MM.1S (cell line): ENCODE measurements at regions not wholly inside any gene's neighbourhood (a gene's known extent, or its start where the extent isn't known, plus 50 kb on each side); places are given as distances from the start of the nearest gene placed in this dataset.

ENCODE experiments used
- DNase-seq: peaks from one replicate; pipeline ENCODE4 v3.0.0-alpha.2; 2015
- H2AFZ ChIP-seq: fragments of 300-600 bp; sonication (generic); 2 replicates; pipeline ENCODE4 v1.6.0; 2016; ENCODE audit warnings: antibody characterized with exemption, low read length
- H3F3A ChIP-seq: fragments of 300-600 bp; sonication (generic); 2 replicates; pipeline ENCODE4 v1.6.1; 2016; ENCODE audit warnings: mild to moderate bottlenecking, antibody characterized with exemption, low read length, moderate library complexity, mixed read lengths; ENCODE audit not compliant: insufficient read depth
- H3K27ac ChIP-seq: fragments of 300-600 bp; sonication (generic); 2 replicates; pipeline ENCODE4 v1.5.1; 2016; ENCODE audit warnings: mild to moderate bottlenecking, low read length
- H3K27me3 ChIP-seq: fragments of 300-600 bp; sonication (generic); replicated peaks from 2 replicates; pipeline ENCODE4 v1.6.0; 2016; ENCODE audit warnings: low read length; ENCODE audit not compliant: insufficient read depth
- H3K36me3 ChIP-seq: fragments of 300-600 bp; sonication (generic); replicated peaks from 2 replicates; pipeline ENCODE4 v1.6.1; 2016; ENCODE audit warnings: mild to moderate bottlenecking, low read length, mixed read lengths; ENCODE audit not compliant: insufficient read depth
- H3K4me1 ChIP-seq: fragments of 300-600 bp; sonication (generic); 2 replicates; pipeline ENCODE4 v1.6.1; 2016; ENCODE audit warnings: low read length, mixed read lengths
- H3K4me2 ChIP-seq: fragments of 300-600 bp; sonication (generic); 2 replicates; pipeline ENCODE4 v1.6.0; 2016; ENCODE audit warnings: low read depth, low read length
- H3K4me3 ChIP-seq: fragments of 300-600 bp; sonication (generic); 2 replicates; pipeline ENCODE4 v1.5.1; 2016; ENCODE audit warnings: low read length, mixed read lengths
- H3K79me2 ChIP-seq: fragments of 300-600 bp; sonication (generic); 2 replicates; pipeline ENCODE4 v1.6.1; 2016; ENCODE audit warnings: mixed run types, low read length, mixed read lengths
- H3K9ac ChIP-seq: fragments of 300-600 bp; sonication (generic); 2 replicates; pipeline ENCODE4 v1.6.1; 2016; ENCODE audit warnings: low read length, mixed read lengths
- H3K9me2 ChIP-seq: fragments of 300-600 bp; sonication (generic); replicated peaks from 2 replicates; pipeline ENCODE4 v1.6.1; 2016; ENCODE audit warnings: mild to moderate bottlenecking, low read length, mixed read lengths; ENCODE audit not compliant: insufficient read depth
- H3K9me3 ChIP-seq: fragments of 300-600 bp; sonication (generic); replicated peaks from 2 replicates; pipeline ENCODE4 v1.6.1; 2016; ENCODE audit warnings: mild to moderate bottlenecking, low read length, mixed read lengths; ENCODE audit not compliant: insufficient read depth
- H4K20me1 ChIP-seq: fragments of 300-600 bp; sonication (generic); 2 replicates; pipeline ENCODE4 v1.6.1; 2016; ENCODE audit warnings: mild to moderate bottlenecking, low read length, moderate library complexity, mixed read lengths; ENCODE audit not compliant: insufficient read depth
- EZH2 ChIP-seq: fragments of 300-600 bp; sonication (generic); optimal IDR thresholded peaks from 2 replicates; pipeline ENCODE3; 2017; ENCODE audit warnings: low read depth, mild to moderate bottlenecking, antibody characterized with exemption, low read length, mixed read lengths
- EZH2phosphoT487 ChIP-seq: fragments of 300-600 bp; sonication (generic); IDR thresholded peaks from 2 replicates; pipeline ENCODE4 v1.6.1; 2018; ENCODE audit warnings: antibody characterized with exemption, low read length
- TF ChIP-seq, protein P1 (sequence below): fragments of 300-600 bp; sonication (generic); IDR thresholded peaks from 2 replicates; pipeline ENCODE4 v1.5.1; 2016; ENCODE audit warnings: antibody characterized with exemption, low read length, mixed read lengths

DNA sequence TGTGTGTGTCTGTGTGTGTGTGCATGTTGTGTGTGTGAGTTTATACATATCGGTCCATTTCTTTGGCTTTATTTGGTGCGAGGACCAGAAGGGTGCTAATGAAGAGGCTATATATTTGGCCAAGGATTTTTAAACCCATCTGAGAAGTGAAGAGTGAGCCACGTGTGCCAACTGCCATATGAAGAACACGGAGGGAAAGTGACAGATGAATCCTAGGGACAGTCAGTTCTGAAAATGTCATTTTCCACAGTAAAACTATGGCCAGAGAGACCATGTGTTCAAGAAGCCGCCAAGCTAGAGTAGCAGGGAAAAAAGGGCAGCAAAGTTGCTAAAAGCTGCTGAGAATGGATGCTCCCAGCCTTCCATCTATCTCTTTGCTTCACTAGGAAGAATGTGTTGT is 297.3 kb upstream of the LMCD1 start:
- H3K4me2 ChIP-seq = no peak overlapping the region
- H3K9me2 ChIP-seq = no peaks in the 10 kb centered on the region
- H3K27ac ChIP-seq = no peak overlapping the region
- no peak for TF ChIP-seq EZH2phosphoT487
- TF ChIP-seq EZH2 = no peak
- TF ChIP-seq, protein P1, sequence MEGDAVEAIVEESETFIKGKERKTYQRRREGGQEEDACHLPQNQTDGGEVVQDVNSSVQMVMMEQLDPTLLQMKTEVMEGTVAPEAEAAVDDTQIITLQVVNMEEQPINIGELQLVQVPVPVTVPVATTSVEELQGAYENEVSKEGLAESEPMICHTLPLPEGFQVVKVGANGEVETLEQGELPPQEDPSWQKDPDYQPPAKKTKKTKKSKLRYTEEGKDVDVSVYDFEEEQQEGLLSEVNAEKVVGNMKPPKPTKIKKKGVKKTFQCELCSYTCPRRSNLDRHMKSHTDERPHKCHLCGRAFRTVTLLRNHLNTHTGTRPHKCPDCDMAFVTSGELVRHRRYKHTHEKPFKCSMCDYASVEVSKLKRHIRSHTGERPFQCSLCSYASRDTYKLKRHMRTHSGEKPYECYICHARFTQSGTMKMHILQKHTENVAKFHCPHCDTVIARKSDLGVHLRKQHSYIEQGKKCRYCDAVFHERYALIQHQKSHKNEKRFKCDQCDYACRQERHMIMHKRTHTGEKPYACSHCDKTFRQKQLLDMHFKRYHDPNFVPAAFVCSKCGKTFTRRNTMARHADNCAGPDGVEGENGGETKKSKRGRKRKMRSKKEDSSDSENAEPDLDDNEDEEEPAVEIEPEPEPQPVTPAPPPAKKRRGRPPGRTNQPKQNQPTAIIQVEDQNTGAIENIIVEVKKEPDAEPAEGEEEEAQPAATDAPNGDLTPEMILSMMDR = no peak
- no peaks in the 10 kb centered on the region for H3K79me2 ChIP-seq
- H3K4me3 ChIP-seq = no peak overlapping the region
- H2AFZ ChIP-seq = no peak overlapping the region
- DNase-seq = no peak
- no peaks in the 10 kb centered on the region for H3K27me3 ChIP-seq
- H3K4me1 ChIP-seq = no peaks in the 10 kb centered on the region
- no peaks in the 10 kb centered on the region for H3K36me3 ChIP-seq
- no peaks in the 10 kb centered on the region for H3F3A ChIP-seq
- H3K9me3 ChIP-seq = no peaks in the 10 kb centered on the region
- H4K20me1 ChIP-seq = no peaks in the 10 kb centered on the region
- H3K9ac ChIP-seq = no peak overlapping the region

DNA sequence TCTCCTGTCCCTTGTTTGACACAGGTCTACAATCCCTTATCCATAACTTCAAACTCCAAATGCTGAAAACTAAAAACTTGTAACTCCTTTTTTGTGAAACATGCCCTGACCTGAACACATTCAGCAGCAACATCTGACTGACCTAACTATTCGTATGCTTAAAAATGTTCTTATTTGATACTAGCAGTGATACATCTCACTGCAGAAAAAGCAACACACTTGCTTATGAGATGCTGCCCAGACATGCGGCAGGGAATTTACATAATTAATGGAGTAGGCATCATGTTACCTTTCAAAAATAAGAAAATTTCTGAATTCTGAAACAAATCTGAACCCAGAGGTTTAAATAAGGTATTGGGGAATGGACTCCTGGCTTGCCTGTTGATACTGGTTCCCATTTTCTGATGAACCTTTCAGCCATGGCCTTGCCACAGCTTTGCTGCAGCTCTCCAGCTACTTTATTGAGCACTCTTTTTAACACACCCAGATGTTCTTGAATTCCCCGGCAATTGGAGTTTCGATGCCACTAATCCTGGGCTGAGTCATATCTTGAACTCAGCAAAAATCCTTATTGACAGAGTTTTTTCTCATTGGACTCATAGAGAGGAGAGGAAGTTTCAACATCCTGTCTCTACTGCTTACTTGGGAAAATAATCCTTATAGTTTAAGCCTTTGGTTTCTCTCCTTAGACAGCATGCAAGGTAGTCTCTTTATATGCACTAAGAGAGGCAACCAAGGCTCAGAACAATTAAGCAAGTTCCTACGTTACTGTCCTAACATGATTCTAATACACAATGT is 296.6 kb upstream of the LMCD1 start:
- TF ChIP-seq EZH2 (no peak), EZH2phosphoT487 (no peak)
- TF ChIP-seq, protein P1 = no peak
- no peak overlapping the region for H3K27ac ChIP-seq
- H3F3A ChIP-seq = no peaks in the 10 kb centered on the region
- H3K36me3 ChIP-seq = no peaks in the 10 kb centered on the region
- H4K20me1 ChIP-seq = no peaks in the 10 kb centered on the region
- H2AFZ ChIP-seq = no peak overlapping the region
- no peaks in the 10 kb centered on the region for H3K9me3 ChIP-seq
- no peaks in the 10 kb centered on the region for H3K4me1 ChIP-seq
- H3K4me2 ChIP-seq = no peak overlapping the region
- DNase-seq = no peak
- no peaks in the 10 kb centered on the region for H3K27me3 ChIP-seq
- H3K4me3 ChIP-seq = no peak overlapping the region
- no peaks in the 10 kb centered on the region for H3K9me2 ChIP-seq
- no peaks in the 10 kb centered on the region for H3K79me2 ChIP-seq
- H3K9ac ChIP-seq = no peak overlapping the region

DNA sequence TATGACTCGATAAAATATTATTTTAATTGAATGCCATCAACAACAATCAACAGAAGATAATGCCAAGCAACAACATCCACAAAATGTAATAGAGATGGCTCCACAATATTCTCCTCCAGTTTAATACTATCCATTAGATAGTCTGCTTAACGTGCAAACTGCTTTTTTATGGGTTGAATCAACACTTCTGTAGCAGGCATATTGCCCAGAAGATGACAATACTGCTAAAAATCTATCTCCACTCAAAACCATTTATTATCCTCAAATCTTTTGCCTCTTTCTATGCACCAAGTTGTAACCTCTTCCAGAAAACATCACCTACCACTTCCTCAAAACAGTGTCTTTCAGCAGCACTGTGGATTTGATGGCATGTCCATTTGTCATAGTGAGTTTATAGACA is 295.7 kb upstream of the LMCD1 start:
- Histone ChIP-seq H3K4me1 (no peaks in the 10 kb centered on the region), H3K9me3 (no peaks in the 10 kb centered on the region), H2AFZ (no peak overlapping the region), H3K9me2 (no peaks in the 10 kb centered on the region), H3K27me3 (no peaks in the 10 kb centered on the region), H4K20me1 (no peaks in the 10 kb centered on the region), H3K27ac (no peak overlapping the region), H3K79me2 (no peaks in the 10 kb centered on the region), H3K4me2 (no peak overlapping the region), H3K4me3 (no peak overlapping the region), H3F3A (no peaks in the 10 kb centered on the region), H3K9ac (no peak overlapping the region), H3K36me3 (no peaks in the 10 kb centered on the region)
- TF ChIP-seq EZH2phosphoT487 = no peak
- TF ChIP-seq EZH2 = no peak
- TF ChIP-seq, protein P1 = no peak
- DNase-seq = no peak
